HepG2 (cell line): ENCODE measurements at regions not wholly inside any gene's neighbourhood (a gene's known extent, or its start where the extent isn't known, plus 50 kb on each side); places are given as distances from the start of the nearest gene placed in this dataset.

Experiments used
- ATAC-seq: fragments of 200-7000 bp; cut with Tn5 transposase; 3 replicates; pipeline ENCODE4 v1.9.1; 2020; ENCODE audit warnings: mild to moderate bottlenecking, moderate library complexity
- BruUV-seq: library from RNA; stranded (reverse); fragments of 400-500 nt; replicated peaks from 2 replicates; lab custom pipeline; 2021; lab: Mats Ljungman, UMichigan
- CTCF ChIA-PET: fragments of 300-600 bp; formaldehyde crosslinking; extraction: SDS; loops from one replicate; lab custom pipeline; 2021; ENCODE audit warnings: low total read pairs, inconsistent platforms, low intra/inter-chr PET ratio; lab: Yijun Ruan, JAX
- POLR2A ChIA-PET: fragments of 350-600 bp; sonication (Branson Sonifier 250); formaldehyde crosslinking; loops from one replicate; lab custom pipeline; 2020; ENCODE audit warnings: antibody characterized with exemption, inconsistent platforms; lab: Yijun Ruan, JAX
- DNase-seq: peaks from one replicate; pipeline ENCODE4 v3.0.0-alpha.2; 2015; ENCODE audit warnings: low spot score
- FAIRE-seq: peaks from 3 replicates; lab custom pipeline; 2011; peaks lifted over from hg19 to GRCh38; lab: Jason Lieb, UNC
- H2AFZ ChIP-seq: one replicate; pipeline ENCODE4 v1.6.1; 2011; ENCODE audit warnings: low read length, inconsistent platforms
- H3K27ac ChIP-seq: fragments of 300-600 bp; 3 replicates; pipeline ENCODE4 v1.8.0; 2011; ENCODE audit warnings: mixed run types, mild to moderate bottlenecking, mixed read lengths, low read length, inconsistent platforms; ENCODE audit not compliant: insufficient read depth; ENCODE audit errors: extremely low read length
- H3K27me3 ChIP-seq, 2 experiments: fragments of 200-600 bp in 1 of 2; 2 replicates in 1 of 2; 3 replicates in 1 of 2; pipeline versions ENCODE4 v1.6.0 to v1.8.0; 2011; ENCODE audit warnings: low read length in 2 of 2, mild to moderate bottlenecking in 2 of 2, moderate library complexity in 2 of 2, inconsistent platforms in 1 of 2; ENCODE audit not compliant: insufficient read depth in 2 of 2, control insufficient read depth in 1 of 2
- H3K36me3 ChIP-seq, 2 experiments: fragments of 200-600 bp in 1 of 2; replicated peaks in 1 of 2; 2 replicates in 1 of 2; 3 replicates in 1 of 2; pipeline versions ENCODE4 v1.5.1 to v1.8.0; 2011; ENCODE audit warnings: low read length in 2 of 2, inconsistent platforms in 1 of 2; ENCODE audit not compliant: insufficient read depth in 2 of 2, control insufficient read depth in 1 of 2
- H3K4me1 ChIP-seq: 2 replicates; pipeline ENCODE4 v1.5.1; 2012; ENCODE audit warnings: low read length, inconsistent platforms; ENCODE audit not compliant: insufficient read depth
- H3K4me2 ChIP-seq: 2 replicates; pipeline ENCODE4 v1.6.0; 2011; ENCODE audit warnings: low read depth, low read length, inconsistent platforms
- H3K4me3 ChIP-seq, 3 experiments: fragments of 200-600 bp in 1 of 3; sonication (generic), shearing (Covaris generic) in 1 of 3; replicated peaks in 1 of 3; 2 replicates each; pipeline ENCODE4 v1.5.1; 2011 to 2016; ENCODE audit warnings: low read length in 3 of 3, inconsistent platforms in 2 of 3, low read depth in 2 of 3, mild to moderate bottlenecking in 2 of 3, control low read depth in 1 of 3, mixed read lengths in 1 of 3; ENCODE audit not compliant: insufficient read depth in 1 of 3
- H3K79me2 ChIP-seq: one replicate; pipeline ENCODE4 v1.6.1; 2011; ENCODE audit warnings: low read length, inconsistent platforms; ENCODE audit not compliant: insufficient read depth
- H3K9ac ChIP-seq: 2 replicates; pipeline ENCODE4 v1.6.0; 2011; ENCODE audit warnings: mild to moderate bottlenecking, low read depth, low read length, inconsistent platforms; ENCODE audit not compliant: insufficient read depth
- H3K9me3 ChIP-seq: 2 replicates; pipeline ENCODE4 v1.5.1; 2012; ENCODE audit warnings: mild to moderate bottlenecking, low read length
- H4K20me1 ChIP-seq: 2 replicates; pipeline ENCODE4 v1.6.0; 2011; ENCODE audit warnings: inconsistent platforms, mild to moderate bottlenecking, low read length, moderate library complexity; ENCODE audit not compliant: insufficient read depth
- FOSL2 ChIP-seq: sonication (generic); formaldehyde crosslinking; IDR thresholded peaks from 2 replicates; pipeline ENCODE4 v1.4.0; 2020; ENCODE audit warnings: missing genetic modification reagents
- HCFC1 ChIP-seq: fragments of 150-350 bp; IDR thresholded peaks from 2 replicates; pipeline ENCODE4 v1.6.1; 2014; ENCODE audit warnings: low read depth, low read length
- HIVEP1 ChIP-seq: sonication (generic); formaldehyde crosslinking; IDR thresholded peaks from 2 replicates; pipeline ENCODE4 v1.4.0; 2020; ENCODE audit warnings: mild to moderate bottlenecking, missing genetic modification reagents
- MATR3 ChIP-seq: sonication (generic); formaldehyde crosslinking; IDR thresholded peaks from 2 replicates; pipeline ENCODE4 v1.4.0; 2020; ENCODE audit warnings: missing genetic modification reagents
- MIER3 ChIP-seq: IDR thresholded peaks from 2 replicates; pipeline ENCODE4 v1.6.1; 2016; ENCODE audit warnings: missing compliant biosample characterization, borderline replicate concordance
- NFE2 ChIP-seq: sonication (generic); formaldehyde crosslinking; IDR thresholded peaks from 2 replicates; pipeline ENCODE4 v1.4.0; 2020; ENCODE audit warnings: missing genetic modification reagents
- POLR2A ChIP-seq, 2 experiments: IDR thresholded peaks; 2 replicates each; pipeline ENCODE4 v1.6.1; 2011; ENCODE audit warnings: low read depth in 2 of 2, low read length in 2 of 2, mild to moderate bottlenecking in 1 of 2, moderate library complexity in 1 of 2; ENCODE audit not compliant: insufficient read depth in 1 of 2
- TOE1 ChIP-seq: sonication (generic); formaldehyde crosslinking; IDR thresholded peaks from 2 replicates; pipeline ENCODE4 v1.4.0; 2020; ENCODE audit warnings: mild to moderate bottlenecking, missing genetic modification reagents
- ZFP41 ChIP-seq: sonication (generic); formaldehyde crosslinking; IDR thresholded peaks from 2 replicates; pipeline ENCODE4 v1.4.0; 2020; ENCODE audit warnings: mild to moderate bottlenecking, missing genetic modification reagents, borderline replicate concordance
- ZNF350 ChIP-seq: sonication (generic); formaldehyde crosslinking; IDR thresholded peaks from 2 replicates; pipeline ENCODE4 v1.4.0; 2020; ENCODE audit warnings: mild to moderate bottlenecking, low read depth, missing genetic modification reagents, borderline replicate concordance
- ZNF468 ChIP-seq: sonication (generic); formaldehyde crosslinking; IDR thresholded peaks from 2 replicates; pipeline ENCODE4 v1.8.0; 2022; ENCODE audit warnings: mild to moderate bottlenecking, moderate library complexity, missing genetic modification reagents
- ZNF572 ChIP-seq: sonication (generic); formaldehyde crosslinking; IDR thresholded peaks from 2 replicates; pipeline ENCODE4 v1.5.1; 2020; ENCODE audit warnings: mild to moderate bottlenecking, missing genetic modification reagents
- WGBS: methylation state at CpG from one replicate; pipeline ENCODE4 v1.1.6; 2017; ENCODE audit warnings: low lambda C conversion rate; 5-methylcytosine and 5-hydroxymethylcytosine counted together
- in situ Hi-C: cut with HindIII; loops from 2 replicates; pipeline ENCODE4 v1.10.0; 2017; ENCODE audit warnings: low pct_unique_long_range_greater_than_20kb; ENCODE audit not compliant: extremely low pct_ligation_motif_present
- intact Hi-C: fragments of 100-400 bp; cut with micrococcal nuclease; formaldehyde crosslinking; loops from one replicate; pipeline ENCODE4 v1.10.0; 2022; ENCODE audit not compliant: unreplicated experiment
- TF ChIP-seq, protein P1 (sequence below), 2 experiments: fragments of 450-650 bp in 1 of 2; sonication (generic) in 1 of 2; formaldehyde crosslinking in 1 of 2; IDR thresholded peaks; 2 replicates each; pipeline versions ENCODE4 v1.6.1 to v1.8.0; 2016 to 2022; ENCODE audit warnings: antibody characterized with exemption in 1 of 2, mild to moderate bottlenecking in 1 of 2, missing genetic modification reagents in 1 of 2
- TF ChIP-seq, protein P2 (sequence below): sonication (generic); formaldehyde crosslinking; IDR thresholded peaks from 2 replicates; pipeline ENCODE4 v1.4.0; 2020; ENCODE audit warnings: missing genetic modification reagents, borderline replicate concordance

DNA sequence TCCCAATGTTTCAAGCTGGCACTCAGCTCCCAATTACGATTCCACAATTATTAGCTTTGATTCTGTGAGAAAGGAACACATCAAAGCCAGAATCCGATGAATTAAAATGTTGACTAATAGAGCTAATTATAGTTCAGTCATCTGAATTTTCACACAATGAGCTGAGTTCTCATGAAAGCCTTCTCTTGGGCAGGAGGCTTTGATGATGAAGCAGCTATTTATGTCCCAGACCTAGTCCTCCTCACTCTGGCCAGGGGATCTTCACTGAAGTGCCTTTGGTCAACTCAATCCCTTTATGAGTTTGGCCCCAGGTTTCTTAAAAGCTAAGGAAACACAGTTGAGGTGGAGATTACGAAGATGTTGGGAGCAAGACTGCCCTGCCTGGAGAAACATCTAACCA lies 74.7 kb upstream of the PPM1B start:
- Histone ChIP-seq H3K27me3 (peaks cover 0 to 3% of the 10 kb centered on the region in 2 experiments; a peak in 1 of 5 replicates), H3K79me2 (no peaks in the 10 kb centered on the region), H3K4me2 (no peak overlapping the region), H3K9ac (no peak overlapping the region), H3K4me1 (peaks cover 21% of the 10 kb centered on the region), H3K27ac (no peak overlapping the region), H2AFZ (no peak overlapping the region), H3K9me3 (no peaks in the 10 kb centered on the region), H4K20me1 (no peaks in the 10 kb centered on the region), H3K36me3 (no peaks in the 10 kb centered on the region), H3K4me3 (no peak overlapping the region)
- intact Hi-C loops (no loop called here), in situ Hi-C loops (no loop called here)
- WGBS, result 24% methylated on average over 3 of the region's 3 CpGs
- DNase-seq (no peak), ATAC-seq (no peak), FAIRE-seq (no peak)
- CTCF ChIA-PET, result no interaction called here
- no peak for TF ChIP-seq HCFC1
- TF ChIP-seq, protein P1, sequence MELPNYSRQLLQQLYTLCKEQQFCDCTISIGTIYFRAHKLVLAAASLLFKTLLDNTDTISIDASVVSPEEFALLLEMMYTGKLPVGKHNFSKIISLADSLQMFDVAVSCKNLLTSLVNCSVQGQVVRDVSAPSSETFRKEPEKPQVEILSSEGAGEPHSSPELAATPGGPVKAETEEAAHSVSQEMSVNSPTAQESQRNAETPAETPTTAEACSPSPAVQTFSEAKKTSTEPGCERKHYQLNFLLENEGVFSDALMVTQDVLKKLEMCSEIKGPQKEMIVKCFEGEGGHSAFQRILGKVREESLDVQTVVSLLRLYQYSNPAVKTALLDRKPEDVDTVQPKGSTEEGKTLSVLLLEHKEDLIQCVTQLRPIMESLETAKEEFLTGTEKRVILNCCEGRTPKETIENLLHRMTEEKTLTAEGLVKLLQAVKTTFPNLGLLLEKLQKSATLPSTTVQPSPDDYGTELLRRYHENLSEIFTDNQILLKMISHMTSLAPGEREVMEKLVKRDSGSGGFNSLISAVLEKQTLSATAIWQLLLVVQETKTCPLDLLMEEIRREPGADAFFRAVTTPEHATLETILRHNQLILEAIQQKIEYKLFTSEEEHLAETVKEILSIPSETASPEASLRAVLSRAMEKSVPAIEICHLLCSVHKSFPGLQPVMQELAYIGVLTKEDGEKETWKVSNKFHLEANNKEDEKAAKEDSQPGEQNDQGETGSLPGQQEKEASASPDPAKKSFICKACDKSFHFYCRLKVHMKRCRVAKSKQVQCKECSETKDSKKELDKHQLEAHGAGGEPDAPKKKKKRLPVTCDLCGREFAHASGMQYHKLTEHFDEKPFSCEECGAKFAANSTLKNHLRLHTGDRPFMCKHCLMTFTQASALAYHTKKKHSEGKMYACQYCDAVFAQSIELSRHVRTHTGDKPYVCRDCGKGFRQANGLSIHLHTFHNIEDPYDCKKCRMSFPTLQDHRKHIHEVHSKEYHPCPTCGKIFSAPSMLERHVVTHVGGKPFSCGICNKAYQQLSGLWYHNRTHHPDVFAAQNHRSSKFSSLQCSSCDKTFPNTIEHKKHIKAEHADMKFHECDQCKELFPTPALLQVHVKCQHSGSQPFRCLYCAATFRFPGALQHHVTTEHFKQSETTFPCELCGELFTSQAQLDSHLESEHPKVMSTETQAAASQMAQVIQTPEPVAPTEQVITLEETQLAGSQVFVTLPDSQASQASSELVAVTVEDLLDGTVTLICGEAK (IDR thresholded peaks at IDR 0.05), result no peak
- TF ChIP-seq, protein P1 (CRISPR knock-in tag; IDR thresholded peaks at IDR 0.05), result no peak
- TF ChIP-seq ZNF572 (CRISPR knock-in tag), result no peak
- TF ChIP-seq ZFP41 (CRISPR knock-in tag), result no peak
- TF ChIP-seq HIVEP1 (CRISPR knock-in tag), result no peak
- TF ChIP-seq FOSL2 (CRISPR knock-in tag), result no peak
- TF ChIP-seq TOE1 (CRISPR knock-in tag), result no peak
- no peak for TF ChIP-seq ZNF350 (CRISPR knock-in tag)
- TF ChIP-seq, protein P2, sequence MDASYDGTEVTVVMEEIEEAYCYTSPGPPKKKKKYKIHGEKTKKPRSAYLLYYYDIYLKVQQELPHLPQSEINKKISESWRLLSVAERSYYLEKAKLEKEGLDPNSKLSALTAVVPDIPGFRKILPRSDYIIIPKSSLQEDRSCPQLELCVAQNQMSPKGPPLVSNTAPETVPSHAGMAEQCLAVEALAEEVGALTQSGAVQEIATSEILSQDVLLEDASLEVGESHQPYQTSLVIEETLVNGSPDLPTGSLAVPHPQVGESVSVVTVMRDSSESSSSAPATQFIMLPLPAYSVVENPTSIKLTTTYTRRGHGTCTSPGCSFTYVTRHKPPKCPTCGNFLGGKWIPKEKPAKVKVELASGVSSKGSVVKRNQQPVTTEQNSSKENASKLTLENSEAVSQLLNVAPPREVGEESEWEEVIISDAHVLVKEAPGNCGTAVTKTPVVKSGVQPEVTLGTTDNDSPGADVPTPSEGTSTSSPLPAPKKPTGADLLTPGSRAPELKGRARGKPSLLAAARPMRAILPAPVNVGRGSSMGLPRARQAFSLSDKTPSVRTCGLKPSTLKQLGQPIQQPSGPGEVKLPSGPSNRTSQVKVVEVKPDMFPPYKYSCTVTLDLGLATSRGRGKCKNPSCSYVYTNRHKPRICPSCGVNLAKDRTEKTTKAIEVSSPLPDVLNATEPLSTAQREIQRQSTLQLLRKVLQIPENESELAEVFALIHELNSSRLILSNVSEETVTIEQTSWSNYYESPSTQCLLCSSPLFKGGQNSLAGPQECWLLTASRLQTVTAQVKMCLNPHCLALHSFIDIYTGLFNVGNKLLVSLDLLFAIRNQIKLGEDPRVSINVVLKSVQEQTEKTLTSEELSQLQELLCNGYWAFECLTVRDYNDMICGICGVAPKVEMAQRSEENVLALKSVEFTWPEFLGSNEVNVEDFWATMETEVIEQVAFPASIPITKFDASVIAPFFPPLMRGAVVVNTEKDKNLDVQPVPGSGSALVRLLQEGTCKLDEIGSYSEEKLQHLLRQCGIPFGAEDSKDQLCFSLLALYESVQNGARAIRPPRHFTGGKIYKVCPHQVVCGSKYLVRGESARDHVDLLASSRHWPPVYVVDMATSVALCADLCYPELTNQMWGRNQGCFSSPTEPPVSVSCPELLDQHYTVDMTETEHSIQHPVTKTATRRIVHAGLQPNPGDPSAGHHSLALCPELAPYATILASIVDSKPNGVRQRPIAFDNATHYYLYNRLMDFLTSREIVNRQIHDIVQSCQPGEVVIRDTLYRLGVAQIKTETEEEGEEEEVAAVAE (CRISPR knock-in tag), result no peak
- no peak for TF ChIP-seq MIER3 (CRISPR knock-in tag)
- TF ChIP-seq NFE2 (CRISPR knock-in tag), result no peak
- no peak for TF ChIP-seq ZNF468 (CRISPR knock-in tag)
- TF ChIP-seq POLR2A (IDR thresholded peaks at IDR 0.05; ENCODE audit: insufficient read depth in 1 of 2, low read depth in 2 of 2, low read length in 2 of 2), result no peak
- TF ChIP-seq MATR3 (CRISPR knock-in tag), result no peak
- no TSS peak for BruUV-seq
- POLR2A ChIA-PET, result no interaction called here
